ENCODE measurements at regions not wholly inside any gene's neighbourhood (a gene's known extent, or its start where the extent isn't known, plus 50 kb on each side); places are given as distances from the start of the nearest gene placed in this dataset.
"Not testable (repeated sequence)": the region's sequence is repeated elsewhere in the genome, so short reads cannot be mapped to it uniquely, and the experiment has no call there.

DNA sequence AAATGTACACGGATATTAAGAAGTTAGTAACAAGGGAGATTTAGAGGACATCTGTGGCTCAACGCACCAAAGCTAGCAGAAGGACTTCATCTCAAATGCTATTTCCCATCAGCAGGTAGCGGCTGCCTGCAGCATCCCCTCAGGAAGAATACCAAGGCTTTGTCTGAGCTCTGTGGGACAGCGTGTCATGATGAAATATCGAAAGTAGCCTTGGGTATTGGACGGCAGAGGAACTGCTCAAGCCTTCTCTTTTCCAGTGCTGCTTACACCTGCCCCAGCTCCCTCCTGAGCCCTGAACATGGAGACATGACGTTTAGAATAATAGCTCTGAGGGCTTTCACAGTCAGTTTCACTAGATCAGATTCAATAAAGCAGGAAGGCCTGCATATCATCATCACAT, 241.6 kb downstream of the SUCLG1 start:
- DNase-seq (ENCODE audit: low spot score): no peak

DNA sequence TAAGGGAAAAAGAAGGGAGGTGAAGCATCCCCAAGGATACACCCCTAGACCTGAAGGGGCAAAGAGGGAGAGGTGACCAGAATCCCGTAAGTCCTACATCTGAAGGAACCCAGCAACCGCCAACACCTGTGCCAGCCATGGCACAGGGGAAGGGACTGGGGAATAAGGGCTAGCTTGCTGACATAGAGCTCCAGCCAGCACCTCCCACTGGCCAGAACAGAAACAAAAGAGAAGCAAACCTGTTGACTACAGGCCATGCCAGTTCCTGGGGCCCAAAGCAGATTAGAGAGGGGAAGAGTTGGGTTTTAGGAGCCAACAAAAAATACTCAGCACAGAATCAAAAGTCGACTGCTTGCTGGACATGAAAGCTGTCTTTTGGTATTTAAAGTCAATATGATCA, 244.6 kb downstream of the SUCLG1 start:
- DNase-seq (ENCODE audit: low spot score): no peak

DNA sequence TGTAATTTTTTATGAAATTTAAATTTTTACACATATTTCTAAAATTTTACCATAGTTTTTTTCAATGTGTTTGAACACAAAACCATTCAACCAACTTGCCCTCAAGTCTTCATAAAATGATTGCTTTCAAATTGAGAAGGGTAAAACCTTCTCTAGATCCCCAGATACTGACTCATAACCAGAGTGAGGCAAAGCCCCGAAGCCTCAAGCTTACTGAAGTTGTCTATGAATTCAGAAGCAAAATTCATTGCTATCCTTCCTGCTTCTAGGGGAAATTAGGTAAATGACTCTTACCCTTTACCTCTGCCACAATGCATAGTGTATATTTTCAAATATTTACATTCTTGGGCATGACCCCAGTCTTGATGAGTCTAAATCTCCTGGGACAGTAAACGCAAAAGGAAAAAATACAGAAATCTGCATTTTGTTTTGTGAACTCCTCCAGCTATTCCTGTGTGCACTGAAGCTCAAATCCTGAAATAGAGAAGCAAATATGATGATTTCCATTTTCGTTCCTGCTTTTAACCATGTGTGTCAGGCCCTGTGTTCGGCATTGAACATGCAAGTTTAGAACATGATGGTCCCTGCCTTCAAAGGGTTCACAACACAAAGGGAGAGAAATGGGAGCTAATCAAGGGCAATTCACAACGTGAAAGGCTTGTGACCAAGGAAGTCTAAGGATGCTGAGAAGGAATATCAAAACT, 246.3 kb downstream of the SUCLG1 start:
- no peak for DNase-seq (ENCODE audit: low spot score)

DNA sequence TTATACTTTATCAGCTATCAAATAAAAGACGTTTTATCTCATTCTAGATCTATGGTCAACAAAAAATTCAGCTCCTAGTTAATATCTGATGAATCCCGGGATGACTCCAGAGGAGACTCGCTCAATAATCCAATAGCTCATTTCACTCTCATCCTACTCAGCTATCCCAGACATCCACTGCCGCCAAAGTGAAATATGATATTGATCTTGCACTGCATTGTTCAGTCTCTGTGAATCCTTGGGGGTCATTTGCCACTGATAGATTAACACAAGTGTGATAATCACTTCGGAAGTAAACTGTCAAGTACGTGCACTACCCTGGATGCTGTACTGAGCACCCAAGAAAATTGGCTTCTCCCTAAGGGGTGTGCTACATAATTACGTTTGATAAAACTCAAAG, 249.1 kb downstream of the SUCLG1 start:
- no peak for DNase-seq (ENCODE audit: low spot score)

DNA sequence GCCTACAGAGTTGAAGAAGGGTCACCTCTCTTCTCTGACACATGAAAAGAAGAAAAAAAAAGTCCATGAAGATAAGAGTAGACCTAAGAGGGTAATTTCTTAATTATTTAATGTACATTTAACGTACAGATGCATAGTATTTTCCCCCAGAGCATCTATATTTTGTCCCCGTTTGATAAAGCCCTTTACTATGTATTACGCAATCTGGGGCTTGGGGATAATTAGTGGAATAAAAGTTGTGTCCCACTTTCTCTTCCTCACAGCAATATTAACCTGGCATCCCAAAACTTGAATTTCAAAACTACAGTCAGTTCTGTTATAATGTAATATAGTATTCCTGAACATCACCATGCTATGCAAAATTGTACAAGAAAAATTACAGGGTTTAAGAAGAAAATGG, 254.1 kb downstream of the SUCLG1 start:
- DNase-seq (ENCODE audit: low spot score): no peak

DNA sequence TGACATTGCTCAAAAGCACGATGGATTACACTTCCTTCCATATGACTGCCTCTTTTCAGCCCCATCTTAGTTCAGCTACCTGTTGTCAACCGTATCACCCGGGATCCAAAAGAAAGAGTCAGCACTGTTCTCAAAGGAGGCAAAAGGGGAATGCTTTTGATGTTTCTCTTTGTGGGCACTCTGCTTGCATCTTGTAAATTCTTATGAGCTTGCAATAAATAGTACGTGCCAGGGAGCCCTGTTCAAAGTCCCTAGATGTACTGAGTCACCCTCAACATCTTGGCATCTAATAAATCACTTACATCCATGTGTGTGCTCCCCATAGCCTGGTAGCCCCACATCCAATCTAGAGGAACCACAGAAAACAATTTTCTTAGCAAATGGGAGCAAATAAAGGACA, 256.9 kb downstream of the SUCLG1 start:
- no peak for DNase-seq (ENCODE audit: low spot score)

DNA sequence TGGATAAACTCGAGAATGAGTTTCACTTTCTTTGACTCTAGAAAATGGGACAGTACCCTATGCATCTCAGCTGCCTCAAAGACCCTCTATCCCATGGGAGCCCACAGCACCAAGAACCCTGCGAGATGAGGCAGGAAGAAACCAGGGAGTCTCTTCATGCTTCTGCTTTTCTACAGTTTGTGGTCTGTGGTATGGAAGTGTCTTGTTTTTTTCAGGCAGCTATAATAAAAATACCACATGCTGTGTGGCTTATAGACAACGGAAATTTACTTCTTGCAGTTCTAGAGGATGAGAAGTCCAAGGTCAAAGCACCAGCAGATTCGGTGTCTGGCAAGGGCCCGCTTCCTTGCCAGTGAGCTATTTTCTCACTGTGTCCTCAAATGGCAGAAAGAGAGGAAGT, 257.9 kb downstream of the SUCLG1 start:
- no peak for DNase-seq (ENCODE audit: low spot score)

DNA sequence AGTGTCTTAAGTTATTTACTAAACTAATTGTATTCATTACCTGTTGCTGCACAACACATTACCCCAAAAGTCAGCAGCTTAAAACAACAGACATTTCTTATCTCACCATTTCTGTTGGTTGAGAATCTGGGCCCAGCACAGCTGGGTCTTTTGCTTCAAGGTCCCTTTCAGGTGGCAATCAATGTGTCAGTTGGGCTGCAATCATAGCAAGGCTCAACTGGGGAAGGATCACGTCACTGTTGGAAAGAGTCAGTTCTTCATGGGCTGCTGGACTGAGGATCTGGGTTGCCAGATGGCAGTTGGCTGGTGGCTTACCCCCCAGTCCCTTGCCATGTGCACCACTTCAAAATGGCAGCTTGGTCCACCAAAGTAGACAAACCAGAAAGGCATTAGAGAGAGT, 261.2 kb downstream of the SUCLG1 start:
- DNase-seq (ENCODE audit: low spot score): no peak

DNA sequence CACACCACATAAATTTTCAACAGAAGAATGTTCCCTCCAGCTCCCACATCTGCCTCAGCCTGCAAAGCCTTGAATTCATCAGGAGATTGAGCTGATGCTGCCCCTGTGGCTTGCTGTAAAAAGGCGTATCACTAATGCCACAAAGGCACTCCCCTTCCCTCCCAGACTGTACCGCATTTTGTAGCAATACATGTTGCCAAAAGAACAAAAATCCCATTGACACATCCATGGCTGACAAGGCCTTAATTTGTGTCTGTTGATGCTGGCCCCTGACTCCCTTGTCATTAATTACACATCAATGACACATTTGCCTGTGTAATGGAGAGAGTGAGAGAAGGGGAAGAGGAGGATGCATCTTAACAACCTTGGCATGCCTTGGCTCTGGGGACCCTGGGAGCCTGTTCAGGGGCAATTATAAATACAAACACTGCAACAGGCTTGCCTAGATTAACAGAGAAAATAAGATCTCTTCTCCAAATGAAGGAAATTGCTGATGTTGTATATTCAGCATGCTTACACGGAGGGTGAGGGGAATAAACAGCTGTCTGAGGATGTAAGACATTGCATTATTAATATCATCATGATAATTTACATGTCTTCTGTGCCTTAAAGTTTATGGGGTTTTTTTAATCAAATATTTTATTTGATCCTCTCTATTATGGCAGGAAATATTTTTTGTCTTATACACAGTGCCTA, 264.0 kb downstream of the SUCLG1 start:
- no peak for DNase-seq (ENCODE audit: low spot score)

DNA sequence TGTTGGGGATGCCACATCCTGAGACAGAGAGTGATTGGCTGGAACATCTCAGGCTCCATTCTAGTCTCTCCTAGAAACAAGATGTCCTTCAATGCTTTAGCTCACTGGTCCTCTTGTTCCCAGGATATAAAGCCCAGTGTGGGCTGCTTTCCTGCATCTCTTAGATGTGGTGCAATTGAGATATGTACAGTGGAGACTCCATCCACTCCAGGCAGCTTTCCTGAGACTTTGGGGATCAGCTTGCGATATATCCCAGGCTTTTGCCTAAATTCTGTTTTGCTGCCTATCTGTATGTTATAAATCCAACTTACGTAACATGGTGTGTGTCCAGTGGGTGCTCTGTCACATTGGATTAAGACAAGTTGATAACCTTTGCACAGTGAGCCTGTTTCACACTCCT, 264.9 kb downstream of the SUCLG1 start:
- no peak for DNase-seq (ENCODE audit: low spot score)

DNA sequence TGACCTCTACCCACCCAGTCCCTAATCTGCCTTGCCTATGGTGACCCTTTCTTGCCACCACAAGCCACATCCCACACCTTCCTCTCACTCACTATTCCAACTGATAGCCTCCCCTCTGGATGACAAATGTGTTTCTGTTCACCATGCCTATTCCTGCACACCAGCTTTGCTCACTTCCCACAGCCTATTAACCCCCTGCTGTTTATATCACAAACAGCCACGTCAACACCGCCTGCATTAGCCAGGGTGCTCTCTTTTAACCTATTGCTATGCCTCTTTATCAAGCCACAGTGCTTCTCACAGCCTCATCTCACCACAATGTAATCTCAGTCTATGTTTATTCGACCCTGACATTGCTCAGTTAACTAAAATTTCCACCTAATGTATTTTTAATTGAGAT, 271.8 kb downstream of the SUCLG1 start:
- DNase-seq (ENCODE audit: low spot score): no peak

DNA sequence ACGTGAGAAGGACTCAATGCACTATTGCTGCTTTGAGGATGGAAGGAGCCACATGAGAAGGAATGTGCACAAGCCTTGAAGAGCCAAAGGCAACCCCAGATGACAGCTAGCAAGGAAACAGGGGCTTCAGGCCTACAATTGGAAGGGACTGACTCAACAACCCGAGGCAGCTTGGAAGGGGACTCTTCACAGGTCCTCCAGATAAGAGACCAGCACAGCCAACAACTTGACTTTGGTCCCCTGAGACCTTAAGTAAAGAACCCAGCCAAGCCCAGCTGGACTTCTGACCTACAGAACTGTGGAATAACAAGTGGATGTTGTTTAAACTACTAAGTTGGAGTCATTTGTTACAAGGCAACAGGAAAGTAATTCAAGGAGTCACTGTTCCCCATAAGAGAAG, 277.2 kb downstream of the SUCLG1 start:
- no peak for DNase-seq (ENCODE audit: low spot score)

DNA sequence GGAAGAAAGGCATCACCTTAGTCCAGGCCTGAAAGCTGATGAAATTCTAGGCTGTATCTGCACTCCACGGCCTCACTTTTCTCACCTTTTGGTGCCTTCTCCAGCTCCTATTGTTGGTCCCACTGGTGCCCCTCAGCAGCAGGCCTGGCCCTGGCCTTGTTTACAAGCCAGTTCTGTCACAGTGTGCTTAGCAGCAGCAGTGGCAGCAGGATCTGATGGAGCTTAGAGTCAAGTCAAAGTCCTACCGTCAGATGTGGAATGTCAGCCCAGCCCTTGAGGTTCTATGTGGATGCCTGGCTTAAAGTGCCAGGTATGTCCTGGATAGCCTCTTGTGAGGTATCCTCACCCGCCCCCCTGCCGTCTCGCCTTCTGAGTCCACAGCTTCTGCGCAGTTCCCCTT, 281.3 kb downstream of the SUCLG1 start:
- no peak for DNase-seq (ENCODE audit: low spot score)

DNA sequence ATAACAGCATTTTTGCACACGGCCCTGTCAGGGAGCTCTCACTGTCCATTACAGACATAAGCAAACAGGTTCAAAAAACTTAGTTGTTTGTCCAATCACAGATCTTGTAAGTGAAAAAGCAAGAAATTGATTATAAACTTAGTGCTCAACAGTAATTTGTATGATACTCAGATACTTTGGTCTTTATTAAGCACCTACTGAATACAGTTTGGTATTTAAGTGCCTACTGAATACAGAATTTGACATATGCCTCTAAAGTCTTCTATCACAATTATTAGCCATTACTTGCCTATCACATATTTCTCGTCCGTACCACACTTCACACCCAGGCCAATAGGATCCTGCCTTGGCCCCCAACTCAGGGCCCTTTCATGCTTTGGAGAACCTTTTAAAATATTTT, 283.1 kb downstream of the SUCLG1 start:
- no peak for DNase-seq (ENCODE audit: low spot score)

DNA sequence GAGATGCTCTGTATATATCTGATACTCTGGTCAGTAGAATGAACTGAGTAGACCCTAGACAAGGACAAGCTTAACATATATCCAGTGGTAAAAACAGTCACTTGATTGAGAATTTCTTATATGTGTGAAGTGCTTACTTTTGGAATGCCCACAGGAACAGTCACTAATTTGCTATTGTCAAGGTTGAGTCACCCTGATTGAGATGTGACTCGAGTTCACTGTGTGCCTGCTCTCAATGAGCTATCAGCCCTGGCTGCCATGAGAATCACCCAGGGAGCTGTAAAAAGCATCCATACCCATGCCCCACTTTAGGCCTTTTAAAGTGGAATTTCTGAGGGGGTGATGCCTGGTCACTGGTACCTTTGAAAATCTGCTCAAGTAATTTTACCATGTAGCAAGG, 283.7 kb downstream of the SUCLG1 start:
- no peak for DNase-seq (ENCODE audit: low spot score)

DNA sequence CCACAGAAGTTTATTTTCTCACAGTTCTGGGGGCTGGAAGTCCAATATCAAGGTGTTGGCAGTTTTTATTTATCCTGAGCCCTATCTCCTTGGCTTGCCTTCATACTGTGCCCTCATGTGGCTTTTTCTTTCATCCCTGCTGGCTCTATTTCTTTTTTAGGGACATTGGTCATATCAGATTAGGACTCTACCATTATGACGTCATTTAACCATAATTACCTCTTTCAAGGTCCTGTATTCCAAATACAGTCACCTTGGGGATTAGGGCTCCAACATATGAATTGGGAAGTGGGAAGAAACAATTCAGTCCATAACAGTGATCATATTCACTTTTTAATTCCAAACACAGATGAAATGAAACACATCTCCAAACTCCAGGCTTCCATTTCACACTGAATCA, 286.0 kb downstream of the SUCLG1 start:
- DNase-seq (ENCODE audit: low spot score): no peak

DNA sequence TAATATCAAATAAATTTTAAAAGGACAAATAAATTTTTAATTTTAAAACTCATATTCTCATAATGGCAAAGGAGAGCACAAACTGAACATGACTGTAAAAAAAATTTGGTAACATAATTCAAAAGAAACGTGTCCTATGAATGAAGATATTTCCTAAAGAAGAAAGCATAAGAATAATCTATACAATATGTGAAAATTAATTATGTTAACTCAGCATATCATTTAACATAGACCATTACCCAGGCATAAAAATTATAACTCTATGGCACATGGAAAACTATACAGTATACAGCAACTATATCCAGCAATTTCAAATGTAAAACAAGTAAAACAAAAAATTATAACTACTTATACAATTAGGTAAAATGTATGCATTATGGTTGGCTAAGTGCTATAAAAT, 288.1 kb downstream of the SUCLG1 start:
- DNase-seq (ENCODE audit: low spot score): no peak

DNA sequence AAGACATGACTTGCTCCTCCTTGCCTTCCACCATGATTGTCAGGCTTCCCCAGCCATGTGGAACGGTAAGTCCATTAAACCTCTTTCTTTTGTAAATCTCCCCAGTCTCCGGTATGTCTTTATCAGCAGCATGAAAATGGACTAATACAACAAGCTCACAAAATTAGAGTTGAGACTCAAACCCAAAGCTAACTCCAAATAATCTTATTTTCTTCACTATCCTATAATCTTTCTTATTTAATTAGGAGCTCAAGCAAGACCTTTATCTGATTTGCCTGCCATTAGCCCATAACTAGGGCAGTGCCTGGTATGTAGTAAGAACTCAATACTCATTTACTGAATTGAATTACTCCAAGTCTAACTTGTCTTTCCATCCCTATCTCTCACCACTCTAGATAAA, 289.2 kb downstream of the SUCLG1 start:
- no peak for DNase-seq (ENCODE audit: low spot score)

DNA sequence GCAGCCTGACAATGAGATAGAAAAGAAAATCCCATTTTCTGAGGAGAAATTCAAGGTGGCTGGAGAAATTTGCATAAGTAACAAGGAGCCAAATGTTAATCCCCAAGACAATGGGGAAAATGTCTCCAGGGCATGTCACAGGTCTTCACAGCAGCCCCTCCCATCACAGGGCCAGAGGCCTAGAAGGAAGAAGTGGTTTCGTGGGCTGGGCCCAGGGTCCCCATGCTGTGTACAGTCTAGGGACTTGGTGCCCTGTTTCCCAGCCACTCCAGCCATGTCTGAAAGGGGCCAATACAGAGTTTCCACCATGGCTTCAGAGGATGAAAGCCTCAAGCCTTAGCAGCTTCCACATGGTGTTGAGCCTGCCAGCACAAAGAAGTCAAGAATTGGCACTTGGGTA, 290.5 kb downstream of the SUCLG1 start:
- DNase-seq (ENCODE audit: low spot score): not testable (repeated sequence)

DNA sequence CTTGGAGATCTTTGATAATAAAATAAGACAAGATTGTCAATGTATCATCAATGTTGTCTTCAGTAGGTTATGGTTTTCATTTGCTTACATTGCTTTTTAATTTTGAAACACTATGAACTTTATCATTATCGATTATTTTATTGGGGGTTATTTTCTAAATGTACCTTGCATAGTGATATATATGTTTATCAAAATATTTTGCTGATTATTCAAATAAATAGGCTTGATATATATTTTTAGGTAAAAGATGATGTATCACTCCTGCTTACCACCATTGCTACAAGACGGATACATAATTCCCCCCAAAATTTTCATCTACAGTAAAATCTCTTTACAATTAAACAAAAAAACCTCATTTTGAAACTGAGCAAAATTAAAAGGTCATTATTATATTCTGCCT, 293.8 kb downstream of the SUCLG1 start:
- no peak for DNase-seq (ENCODE audit: low spot score)

DNA sequence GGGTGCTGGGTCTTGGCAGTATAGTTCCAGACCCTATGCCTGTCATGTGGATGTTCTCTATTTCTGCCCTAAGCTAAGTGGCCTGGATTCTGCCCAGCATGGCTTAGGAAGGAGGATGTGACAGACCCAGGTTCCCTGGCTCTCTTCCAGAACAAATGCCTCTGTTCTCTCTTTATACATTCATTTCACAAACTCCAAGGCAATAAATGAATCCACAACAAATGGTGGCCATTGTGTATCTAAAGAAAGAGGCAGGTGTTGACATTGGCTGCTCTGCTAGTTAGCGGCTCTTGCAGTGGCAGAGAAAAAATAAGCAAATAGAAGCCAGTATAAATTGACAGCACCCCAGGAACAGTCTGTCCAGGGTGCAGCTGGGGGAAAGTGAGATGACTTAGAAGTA, 298.6 kb downstream of the SUCLG1 start:
- no peak for DNase-seq (ENCODE audit: low spot score)

DNA sequence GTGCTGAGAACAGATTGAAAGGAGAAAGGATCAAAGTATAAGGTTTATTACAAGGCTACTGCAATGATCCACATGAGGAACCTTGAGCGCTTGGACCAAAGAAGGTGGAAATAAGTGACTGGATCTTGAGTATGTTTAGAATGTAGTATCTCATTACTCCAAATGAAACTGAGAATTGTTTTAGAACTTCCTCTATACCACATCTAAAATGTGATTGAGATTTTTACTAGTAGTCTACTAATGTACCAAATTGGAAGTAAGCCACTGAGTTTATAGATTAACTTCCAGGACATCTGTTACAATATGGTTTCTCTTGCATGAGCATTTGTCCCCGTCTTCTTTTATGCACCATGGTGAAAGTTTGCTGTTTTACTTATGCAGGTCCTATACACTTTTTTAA, 300.5 kb downstream of the SUCLG1 start:
- DNase-seq (ENCODE audit: low spot score): no peak

DNA sequence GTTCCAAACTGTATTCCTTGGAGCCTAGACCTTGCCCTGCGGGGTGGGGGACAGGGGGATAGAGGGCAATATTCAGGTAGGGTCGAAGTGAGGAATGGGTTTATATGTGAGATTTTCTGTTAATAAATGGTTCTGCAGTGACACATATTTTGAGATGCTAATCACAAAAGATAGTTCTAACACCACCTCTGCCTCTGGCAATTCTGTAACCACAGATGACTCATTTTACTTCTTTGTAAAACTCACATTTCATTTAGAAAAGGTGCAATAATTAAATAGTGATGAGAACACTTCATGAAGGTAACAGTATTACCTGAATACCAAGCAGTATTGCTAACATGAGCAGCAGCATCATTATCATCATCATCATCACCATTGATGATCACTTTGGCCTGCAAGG, 306.6 kb downstream of the SUCLG1 start:
- DNase-seq (ENCODE audit: low spot score): no peak

DNA sequence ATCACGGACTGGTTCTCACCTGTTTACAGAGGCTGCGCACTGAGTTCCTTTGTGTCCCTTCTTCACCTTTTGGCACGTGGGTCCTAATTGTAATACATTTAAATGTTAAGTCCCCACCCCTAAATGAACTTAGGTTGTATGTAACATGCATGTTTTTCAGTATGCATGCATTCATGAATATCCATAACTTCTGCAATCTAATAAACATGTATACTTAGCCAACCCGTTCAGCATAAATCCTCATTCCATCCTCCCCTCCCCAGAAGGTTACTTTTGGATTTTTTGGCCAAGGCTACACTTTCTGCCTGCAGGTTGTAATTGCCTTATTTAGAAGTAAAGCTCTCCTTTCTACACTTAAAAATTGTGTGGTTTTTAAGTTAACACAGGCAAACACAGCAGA, 314.7 kb downstream of the SUCLG1 start:
- DNase-seq (ENCODE audit: low spot score): no peak

Measured in CD4-positive, alpha-beta T cell treated with Interleukin-15 for 4 hours (primary cell).